Spleen (tissue), 11 donors: ENCODE measurements at regions not wholly inside any gene's neighbourhood (a gene's known extent, or its start where the extent isn't known, plus 50 kb on each side); places are given as distances from the start of the nearest gene placed in this dataset.

ENCODE experiments used
- DNase-seq: peaks from one replicate; pipeline ENCODE4 v3.0.0-alpha.2; 2020
- H3K27ac ChIP-seq, 8 donors: fragments of 200-600 bp; sonication (generic) in 7 of 8; 1 replicate in 4 of 8; 2 replicates in 4 of 8; pipeline versions ENCODE4 v1.5.0 to v1.8.0; 2016 to 2021; ENCODE audit warnings: inconsistent platforms in 4 of 8, mild to moderate bottlenecking in 4 of 8, moderate library complexity in 1 of 8
- H3K27me3 ChIP-seq, 7 donors: fragments of 200-600 bp; sonication (generic) in 6 of 7; replicated peaks in 1 of 7; 1 replicate in 4 of 7; 2 replicates in 3 of 7; pipeline versions ENCODE4 v1.5.0 to v1.8.0; 2016 to 2021; ENCODE audit warnings: inconsistent platforms in 3 of 7, mild to moderate bottlenecking in 1 of 7
- H3K36me3 ChIP-seq, 6 donors: fragments of 200-600 bp; sonication (generic) in 5 of 6; 1 replicate in 4 of 6; 2 replicates in 2 of 6; pipeline versions ENCODE4 v1.5.0 to v1.8.0; 2016 to 2021; ENCODE audit warnings: inconsistent platforms in 2 of 6
- H3K4me1 ChIP-seq, 6 donors: fragments of 200-600 bp; sonication (generic) in 5 of 6; 1 replicate in 3 of 6; 2 replicates in 3 of 6; pipeline versions ENCODE4 v1.5.0 to v1.8.0; 2016 to 2021; ENCODE audit warnings: inconsistent platforms in 3 of 6
- H3K4me3 ChIP-seq, 8 donors: fragments of 200-600 bp; sonication (generic) in 7 of 8; 1 replicate in 4 of 8; 2 replicates in 4 of 8; pipeline versions ENCODE4 v1.5.0 to v1.8.0; 2016 to 2021; ENCODE audit warnings: inconsistent platforms in 4 of 8, mild to moderate bottlenecking in 4 of 8, moderate library complexity in 2 of 8
- H3K9me3 ChIP-seq, 8 donors: fragments of 200-600 bp; sonication (generic) in 7 of 8; 1 replicate in 4 of 8; 2 replicates in 4 of 8; pipeline versions ENCODE4 v1.5.0 to v1.8.0; 2016 to 2021; ENCODE audit warnings: inconsistent platforms in 4 of 8
- CTCF ChIP-seq, 11 experiments: fragments of 200-600 bp in 7 of 11; fragments of 450-650 bp in 4 of 11; sonication (generic) in 4 of 11; IDR thresholded peaks in 8 of 11; conservative IDR thresholded peaks in 3 of 11; 1 replicate in 7 of 11; 2 replicates in 4 of 11; pipeline versions ENCODE4 v1.4.0 to v1.8.0; 2016 to 2021; ENCODE audit warnings: antibody characterized with exemption in 11 of 11, inconsistent platforms in 4 of 11, mild to moderate bottlenecking in 1 of 11
- POLR2A ChIP-seq, 3 donors: fragments of 450-650 bp; IDR thresholded peaks; one replicate each; pipeline ENCODE4 v1.5.1; 2017; ENCODE audit warnings: antibody characterized with exemption in 3 of 3, mild to moderate bottlenecking in 1 of 3
- POLR2AphosphoS5 ChIP-seq, 3 donors: sonication (generic); formaldehyde crosslinking; IDR thresholded peaks; one replicate each; pipeline ENCODE4 v1.5.1; 2017; ENCODE audit warnings: antibody characterized with exemption in 3 of 3
- WGBS, 5 donors: extraction: QIAGEN DNeasy Blood & Tissue Kit in 3 of 5; methylation state at CpG; one replicate each; pipeline versions ENCODE4 v1.1.5 to v1.1.7; 2013 to 2018; 5-methylcytosine and 5-hydroxymethylcytosine counted together
- intact Hi-C: fragments of 100-400 bp; cut with DNase I; formaldehyde crosslinking; loops from one replicate; pipeline ENCODE4 v1.15.0; 2023; ENCODE audit warnings: low total_unique reads
- donor health status: healthy with polysubstance abuse.
- donor health status: DM: no; HTN: no; CAD: no; lungs with moderate emphysema.
- donor health status: DM: no; HTN: no; CAD: no.
- donor health status: Bipolar disorder and iron deficiency.
- donor health status: healthy.
- donor health status: DM: no; HTN: no; CAD: no.
- donor health status: DM: yes; HTN: yes; CAD: no.

DNA sequence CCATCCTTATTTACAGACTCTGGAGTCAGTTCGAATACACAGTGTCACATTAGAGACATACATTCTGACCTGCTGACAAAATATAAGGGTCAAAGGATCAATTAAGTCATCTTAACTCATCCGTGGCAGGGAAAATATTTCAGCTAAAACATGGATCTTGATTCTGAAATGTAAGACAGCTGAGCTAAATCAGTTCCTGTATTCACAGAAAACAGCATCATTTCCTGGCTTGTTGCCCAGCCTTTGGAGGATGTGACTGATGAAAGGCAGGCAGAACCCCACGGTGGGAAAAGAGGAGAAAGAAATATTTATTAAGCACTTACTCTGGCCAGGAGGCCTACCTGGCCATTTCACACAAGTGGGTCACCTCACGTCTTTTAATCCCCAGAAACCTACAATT is 101.9 kb downstream of the GAS2L3 start:
- Histone ChIP-seq H3K27ac (no peak overlapping the region), H3K4me1 (no peaks in the 10 kb centered on the region), H3K27me3 (peaks cover 0 to 19% (median 0%) of the 10 kb centered on the region in 7 donors), H3K4me3 (no peak overlapping the region), H3K9me3 (no peaks in the 10 kb centered on the region), H3K36me3 (no peaks in the 10 kb centered on the region)
- intact Hi-C loops = no loop called here
- 24 to 34% (median 30%) methylated on average over 4 of the region's 4 CpGs for WGBS, 5 donors
- TF ChIP-seq CTCF (IDR thresholded peaks at IDR 0.05 in 8 of 11, conservative IDR thresholded peaks at IDR 0.05 in 3 of 11) (no peak), POLR2AphosphoS5 (IDR thresholded peaks at IDR 0.05) (no peak), POLR2A (IDR thresholded peaks at IDR 0.05) (no peak)
- DNase-seq = no peak

- H3K4me3 ChIP-seq = no peak overlapping the region
- no peaks in the 10 kb centered on the region for H3K36me3 ChIP-seq
- H3K9me3 ChIP-seq = peaks cover 0 to 25% (median 20%) of the 10 kb centered on the region in 8 donors
- intact Hi-C loops = no loop called here
- H3K27ac ChIP-seq = no peak overlapping the region
- peaks cover 0 to 5% (median 0%) of the 10 kb centered on the region in 7 donors for H3K27me3 ChIP-seq
- TF ChIP-seq POLR2A (IDR thresholded peaks at IDR 0.05) (no peak), CTCF (IDR thresholded peaks at IDR 0.05 in 8 of 11, conservative IDR thresholded peaks at IDR 0.05 in 3 of 11) (no peak), POLR2AphosphoS5 (IDR thresholded peaks at IDR 0.05) (no peak)
- DNase-seq = no peak
- H3K4me1 ChIP-seq = no peaks in the 10 kb centered on the region
These were observed 107.6 kb downstream of the GAS2L3 start for GRCh38 chr12:100681074-100681473.

- Histone ChIP-seq H3K27ac (no peak overlapping the region), H3K27me3 (peaks cover 0 to 5% (median 0%) of the 10 kb centered on the region in 7 donors), H3K9me3 (peaks cover 0 to 35% (median 20%) of the 10 kb centered on the region in 8 donors), H3K4me3 (no peak overlapping the region), H3K36me3 (no peaks in the 10 kb centered on the region), H3K4me1 (no peaks in the 10 kb centered on the region)
- no peak for DNase-seq
- intact Hi-C loops = no loop called here
- TF ChIP-seq CTCF (IDR thresholded peaks at IDR 0.05 in 8 of 11, conservative IDR thresholded peaks at IDR 0.05 in 3 of 11) (no peak), POLR2AphosphoS5 (IDR thresholded peaks at IDR 0.05) (no peak), POLR2A (IDR thresholded peaks at IDR 0.05) (no peak)
- 70 to 88% (median 75%) methylated on average over 2 of the region's 2 CpGs for WGBS, 5 donors
These were observed 108.7 kb downstream of the GAS2L3 start for GRCh38 chr12:100682178-100682577.

GRCh38 chr12:100687686-100688085 is 106.9 kb upstream of the ANO4 start:
- H3K36me3 ChIP-seq = no peaks in the 10 kb centered on the region
- H3K4me3 ChIP-seq = no peak overlapping the region
- intact Hi-C loops = no loop called here
- no peaks in the 10 kb centered on the region for H3K4me1 ChIP-seq
- TF ChIP-seq POLR2AphosphoS5 (IDR thresholded peaks at IDR 0.05) = no peak
- no peak for TF ChIP-seq POLR2A (IDR thresholded peaks at IDR 0.05)
- no peak for TF ChIP-seq CTCF (IDR thresholded peaks at IDR 0.05 in 8 of 11, conservative IDR thresholded peaks at IDR 0.05 in 3 of 11)
- no peaks in the 10 kb centered on the region for H3K27me3 ChIP-seq
- WGBS, 5 donors = 76 to 94% (median 89%) methylated on average over 1 of the region's 1 CpG
- no peak for DNase-seq
- no peak overlapping the region for H3K27ac ChIP-seq
- H3K9me3 ChIP-seq = peaks cover 0 to 35% (median 20%) of the 10 kb centered on the region in 8 donors
